HG02852 (cell line): ENCODE measurements at regions not wholly inside any gene's neighbourhood (a gene's known extent, or its start where the extent isn't known, plus 50 kb on each side); places are given as distances from the start of the nearest gene placed in this dataset.

Experiments
- ATAC-seq: cut with Tn5 transposase; IDR thresholded peaks from one replicate; pipeline ENCODE4 v1.9.1; 2021; ENCODE audit warnings: mild to moderate bottlenecking, moderate library complexity; ENCODE audit not compliant: unreplicated experiment

GRCh38 chr14:44154874-44155273 is 352.2 kb downstream of the FSCB start:
- no peak for ATAC-seq

GRCh38 chr14:44154446-44154845 is 352.6 kb downstream of the FSCB start:
- ATAC-seq: no peak

- no peak for ATAC-seq
Observed at GRCh38 chr14:44151130-44151820, 355.8 kb downstream of the FSCB start.

GRCh38 chr14:44149597-44149996 is 357.5 kb downstream of the FSCB start:
- ATAC-seq: no peak

GRCh38 chr14:44142006-44142405 is 365.1 kb downstream of the FSCB start:
- ATAC-seq: no peak

GRCh38 chr14:44135972-44136371 is 371.1 kb downstream of the FSCB start:
- ATAC-seq: peak; percentile 79

- no peak for ATAC-seq
Observed at GRCh38 chr14:44131861-44132260, 375.2 kb downstream of the FSCB start.

GRCh38 chr14:44113769-44114730 is 393.0 kb downstream of the FSCB start:
- peak; percentile 52 for ATAC-seq

- ATAC-seq: no peak
Observed at GRCh38 chr14:44112774-44113460, 394.2 kb downstream of the FSCB start.

- no peak for ATAC-seq
Observed at GRCh38 chr14:44109036-44109435, 398.0 kb downstream of the FSCB start.

- no peak for ATAC-seq
Observed at GRCh38 chr14:44108601-44109000, 398.5 kb downstream of the FSCB start.

GRCh38 chr14:44107156-44107555 is 399.9 kb downstream of the FSCB start:
- no peak for ATAC-seq

GRCh38 chr14:44099743-44100488 is 407.2 kb downstream of the FSCB start:
- ATAC-seq: no peak

- no peak for ATAC-seq
Observed at GRCh38 chr14:44081146-44081545, 425.9 kb downstream of the FSCB start.

- ATAC-seq: no peak
Observed at GRCh38 chr14:44070046-44070445, 437.0 kb downstream of the FSCB start.

- no peak for ATAC-seq
Observed at GRCh38 chr14:44053422-44053821, 453.7 kb downstream of the FSCB start.

- no peak for ATAC-seq
Observed at GRCh38 chr14:44041700-44042099, 465.4 kb downstream of the FSCB start.

- ATAC-seq: no peak
Observed at GRCh38 chr14:44040561-44040960, 466.5 kb downstream of the FSCB start.

- no peak for ATAC-seq
Observed at GRCh38 chr14:44036248-44036647, 470.8 kb downstream of the FSCB start.

- ATAC-seq: no peak
Observed at GRCh38 chr14:44035707-44036106, 471.4 kb downstream of the FSCB start.
